GM21576 (cell line): ENCODE measurements at regions not wholly inside any gene's neighbourhood (a gene's known extent, or its start where the extent isn't known, plus 50 kb on each side); places are given as distances from the start of the nearest gene placed in this dataset.
"Not testable (repeated sequence)": the region's sequence is repeated elsewhere in the genome, so short reads cannot be mapped to it uniquely, and the experiment has no call there.

ENCODE experiments used
- ATAC-seq: cut with Tn5 transposase; IDR thresholded peaks from one replicate; pipeline ENCODE4 v1.9.1; 2021; ENCODE audit warnings: mild to moderate bottlenecking, moderate library complexity; ENCODE audit not compliant: unreplicated experiment

DNA sequence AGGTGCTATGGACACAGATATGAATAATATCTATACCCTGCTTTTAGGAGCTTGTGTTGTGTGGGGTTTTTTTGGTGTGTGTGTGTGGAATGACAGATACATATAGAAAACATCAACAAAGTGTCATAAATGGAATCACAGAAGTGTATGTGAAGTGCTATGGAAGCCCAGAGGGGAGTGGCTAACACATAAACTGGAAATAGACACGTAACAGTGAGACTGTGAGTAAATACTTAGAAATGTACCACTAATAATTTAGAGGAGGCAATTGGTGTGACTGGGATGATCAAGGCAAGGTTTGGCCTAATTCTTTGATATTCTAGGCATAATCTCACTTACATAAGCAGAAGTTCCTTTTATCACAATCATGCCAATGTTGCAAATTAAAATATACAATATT is 169.3 kb upstream of the TENM4 start:
- ATAC-seq = no peak

DNA sequence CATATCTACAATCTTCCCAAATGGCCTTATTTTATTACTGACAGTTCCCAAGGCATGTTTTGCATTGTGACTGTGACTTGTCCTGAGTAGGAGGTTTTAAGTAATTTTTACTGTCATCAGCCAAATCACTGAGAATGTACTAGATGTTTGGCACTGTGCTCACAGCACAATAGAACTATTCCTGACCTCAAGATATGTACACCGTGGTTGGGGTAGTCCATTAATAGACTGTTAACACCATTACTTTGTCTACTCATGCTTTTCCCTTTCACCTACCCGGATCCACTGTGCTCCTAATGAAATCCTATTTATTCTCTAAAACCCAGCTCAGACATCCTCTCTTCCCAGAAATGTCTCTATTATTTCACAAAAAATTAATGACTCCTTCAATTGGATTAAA is 168.7 kb upstream of the TENM4 start:
- no peak for ATAC-seq

- not testable (repeated sequence) for ATAC-seq
Measured at GRCh38 chr11:79606461-79606860, 165.6 kb upstream of the TENM4 start.

DNA sequence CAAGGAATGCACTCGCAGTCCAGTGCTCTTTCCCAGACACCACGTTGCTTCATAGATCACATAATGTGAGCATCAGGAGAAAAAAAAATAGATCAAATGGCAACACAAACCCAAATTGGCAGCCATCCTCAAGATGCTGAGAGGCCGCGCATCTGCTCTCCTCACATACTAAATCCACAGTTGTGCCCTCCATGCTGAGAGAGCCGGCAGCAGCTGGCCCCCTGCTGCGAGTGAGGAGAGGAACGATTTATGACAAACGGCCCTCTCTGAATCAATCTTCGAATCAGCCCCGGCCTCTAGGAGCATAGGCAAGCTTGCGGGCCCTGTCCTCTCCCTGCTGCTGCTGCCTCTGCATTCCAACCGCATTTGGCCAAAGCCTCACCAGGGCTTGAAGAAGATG is 159.9 kb upstream of the TENM4 start:
- ATAC-seq = no peak

DNA sequence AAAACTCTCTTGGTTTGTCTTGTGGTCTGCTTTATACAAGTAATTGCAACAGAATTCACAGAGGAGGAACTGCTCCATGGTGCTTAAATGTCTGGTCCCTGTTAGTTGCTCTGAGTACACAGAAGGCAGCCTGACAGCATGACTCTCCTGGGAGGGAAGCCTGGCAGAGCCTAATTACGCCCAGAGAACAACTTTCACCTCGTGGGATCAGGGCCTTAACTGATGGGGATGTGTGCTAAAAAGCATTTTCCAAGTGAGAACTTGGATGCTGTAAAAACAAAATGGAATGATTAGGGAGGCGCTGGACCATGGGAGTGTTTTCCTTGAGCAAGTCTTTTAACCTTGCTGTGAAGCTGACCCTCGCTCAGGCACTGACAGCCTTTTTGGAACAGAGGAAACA is 154.0 kb upstream of the TENM4 start:
- no peak for ATAC-seq

- ATAC-seq = no peak
Measured at GRCh38 chr11:79592824-79593223, 152.0 kb upstream of the TENM4 start.

DNA sequence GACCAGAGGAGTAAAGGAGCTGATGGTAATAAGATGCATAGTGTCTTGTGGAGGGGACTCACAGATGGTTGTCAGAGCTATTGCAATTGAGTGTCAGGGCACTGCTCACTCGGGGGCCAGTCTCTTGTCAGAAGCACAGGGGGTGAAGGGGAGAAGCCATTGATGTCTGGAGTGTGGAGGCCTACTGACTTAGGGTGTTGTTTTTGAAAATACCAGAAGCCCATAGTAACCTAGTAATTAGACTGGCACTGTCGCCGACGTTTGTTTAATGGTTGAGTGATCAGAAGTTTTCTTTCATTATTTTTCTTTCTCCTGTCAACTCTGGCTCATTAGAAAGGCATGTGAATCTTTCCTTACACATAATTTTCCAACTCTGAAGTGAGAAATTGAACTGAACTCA is 151.6 kb upstream of the TENM4 start:
- no peak for ATAC-seq

DNA sequence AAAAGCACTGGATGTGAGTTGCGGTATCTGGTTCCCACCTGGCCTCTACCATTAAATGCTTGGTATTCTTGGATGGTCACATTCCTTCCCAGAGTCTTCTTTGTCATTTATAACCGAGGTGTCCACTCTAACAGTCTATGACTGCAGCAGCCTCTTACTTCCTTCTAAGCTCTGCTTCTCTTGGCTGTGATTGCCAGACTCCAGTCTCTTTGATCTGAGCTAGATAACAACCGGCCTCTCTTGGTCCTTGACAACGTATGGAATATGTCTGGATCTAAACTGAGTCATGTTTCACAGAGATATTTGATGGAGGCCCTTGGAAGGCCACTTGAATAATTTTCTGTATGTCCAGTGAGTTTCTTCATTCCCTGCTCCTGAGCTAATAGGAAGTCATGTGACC is 141.6 kb upstream of the TENM4 start:
- ATAC-seq = no peak

DNA sequence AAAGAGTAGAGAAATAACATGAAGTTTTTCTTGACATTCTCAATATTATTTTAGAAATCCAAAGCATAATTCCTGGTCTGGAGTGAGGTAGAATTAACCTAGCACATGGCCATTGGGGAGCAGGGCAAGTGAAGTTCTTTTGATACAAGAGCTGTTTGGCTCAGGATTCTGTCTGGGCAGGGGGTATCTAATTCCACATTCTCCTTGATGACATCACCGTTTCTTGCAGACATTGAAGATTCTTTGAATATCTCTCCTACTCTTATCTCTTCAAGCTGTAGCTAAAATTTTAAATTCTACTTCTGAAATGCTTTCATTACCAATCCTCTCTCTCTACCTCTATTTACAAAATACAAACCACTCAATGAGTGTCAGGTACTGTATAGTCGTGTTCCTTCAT is 138.2 kb upstream of the TENM4 start:
- no peak for ATAC-seq

- no peak for ATAC-seq
Measured at GRCh38 chr11:79578116-79578515, 137.3 kb upstream of the TENM4 start.

DNA sequence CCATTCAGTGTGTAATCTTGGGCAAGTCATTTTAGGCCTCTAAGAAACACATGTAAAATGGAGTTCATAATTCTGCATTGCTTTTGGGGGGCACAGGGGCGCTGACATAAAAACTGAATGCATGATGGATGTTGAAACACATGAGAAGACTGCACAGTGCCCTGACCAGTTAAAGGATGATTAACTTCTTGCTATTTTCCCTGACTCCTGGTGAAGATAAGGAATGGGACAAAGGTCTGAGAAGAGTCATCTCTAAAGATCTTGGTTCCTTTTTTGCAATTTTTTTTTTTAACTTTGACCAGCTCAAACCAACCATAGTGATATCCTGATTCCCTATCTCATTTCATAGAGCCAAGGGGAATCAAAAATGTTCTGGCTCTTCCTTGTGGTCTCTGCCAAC is 134.9 kb upstream of the TENM4 start:
- no peak for ATAC-seq

GRCh38 chr11:79570104-79570503 is 129.3 kb upstream of the TENM4 start:
- no peak for ATAC-seq

DNA sequence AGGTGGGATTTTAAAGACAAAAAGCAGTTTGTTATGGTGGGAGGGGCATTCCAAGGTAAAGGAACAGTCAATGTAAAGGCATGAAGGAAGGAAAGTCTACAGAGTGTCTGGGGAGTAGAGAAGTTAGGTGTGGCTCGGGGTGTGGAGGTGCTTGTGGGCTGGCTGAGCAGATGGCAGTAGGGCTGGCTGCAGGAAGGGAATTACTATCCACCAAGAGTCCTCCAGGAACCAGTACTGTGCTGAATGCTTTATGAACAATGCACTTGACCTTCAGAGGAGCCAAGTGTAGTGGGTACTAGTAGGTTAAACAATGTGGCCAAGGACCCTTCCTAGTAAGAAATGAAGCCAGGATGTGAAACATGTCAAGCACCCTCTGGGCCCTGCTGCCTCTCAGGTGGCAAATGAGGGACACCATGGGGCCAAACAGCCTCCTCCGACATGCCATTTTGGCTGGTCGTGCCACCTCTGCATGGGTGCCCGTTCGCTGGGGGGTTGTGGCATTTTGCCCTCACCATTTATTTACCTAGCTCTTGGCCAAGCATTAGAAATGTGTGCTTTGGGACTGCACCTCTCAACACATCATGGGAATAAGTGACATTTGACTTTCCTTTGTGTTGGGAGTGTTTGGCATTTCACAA is 123.6 kb upstream of the TENM4 start:
- ATAC-seq = no peak

DNA sequence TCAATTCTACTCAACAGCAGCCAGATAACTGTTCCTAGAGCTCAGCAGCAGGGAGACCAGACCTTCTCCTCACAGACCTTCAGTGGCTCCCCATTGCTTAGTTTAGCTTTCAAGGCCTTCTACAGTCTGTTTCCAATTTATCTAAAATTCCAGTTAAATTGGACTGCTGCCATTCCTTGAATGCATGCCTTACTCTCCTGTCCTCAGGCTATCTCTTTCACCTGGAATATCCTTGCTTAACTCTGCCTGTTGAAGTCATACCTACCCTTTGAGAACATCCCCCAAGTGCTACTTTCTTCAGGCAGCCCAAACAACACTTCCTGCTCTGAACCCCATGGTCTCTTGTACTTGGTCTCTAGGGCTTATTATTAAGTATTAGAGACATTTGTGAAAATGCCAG is 120.7 kb upstream of the TENM4 start:
- ATAC-seq = no peak

- ATAC-seq = no peak
Measured at GRCh38 chr11:79550809-79551208, 110.0 kb upstream of the TENM4 start.

DNA sequence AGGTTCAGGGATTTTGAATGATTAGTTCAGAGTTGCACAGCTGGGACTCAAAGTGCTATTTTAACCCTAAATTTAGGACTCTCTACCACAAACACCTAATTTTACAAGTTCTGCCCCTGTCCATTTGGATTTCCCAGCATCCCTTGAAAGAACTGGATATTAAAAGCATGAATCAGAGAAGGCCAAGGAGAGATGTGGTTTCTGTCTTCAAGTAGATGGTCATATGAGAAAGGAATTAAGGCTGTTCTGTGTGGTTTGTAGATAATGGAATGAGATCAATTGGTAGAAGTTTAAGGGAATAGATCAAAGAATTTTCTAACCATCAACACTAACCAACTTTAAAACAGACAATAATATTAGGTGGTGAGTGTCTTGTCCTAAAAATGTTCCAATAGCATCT is 106.4 kb upstream of the TENM4 start:
- ATAC-seq = no peak

GRCh38 chr11:79546351-79546750 is 105.5 kb upstream of the TENM4 start:
- no peak for ATAC-seq

DNA sequence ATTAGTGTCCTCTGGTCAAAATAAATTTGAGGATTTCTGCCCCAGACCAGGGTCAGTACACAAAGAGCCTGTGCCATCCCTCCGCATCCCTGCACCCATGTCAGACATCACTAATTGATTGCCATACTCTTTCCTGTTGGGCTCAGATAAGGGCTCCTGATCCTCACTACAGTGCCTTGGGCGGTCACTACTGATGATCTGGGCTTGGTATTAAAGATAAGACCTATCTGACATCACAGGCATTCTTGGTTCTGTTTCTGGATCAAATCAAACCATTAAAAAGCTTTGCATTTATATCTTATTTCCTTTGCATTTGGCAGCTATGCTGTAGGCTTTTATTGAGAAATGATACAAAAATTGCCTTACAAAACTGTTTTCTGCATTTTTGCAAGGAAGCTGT is 103.5 kb upstream of the TENM4 start:
- no peak for ATAC-seq

DNA sequence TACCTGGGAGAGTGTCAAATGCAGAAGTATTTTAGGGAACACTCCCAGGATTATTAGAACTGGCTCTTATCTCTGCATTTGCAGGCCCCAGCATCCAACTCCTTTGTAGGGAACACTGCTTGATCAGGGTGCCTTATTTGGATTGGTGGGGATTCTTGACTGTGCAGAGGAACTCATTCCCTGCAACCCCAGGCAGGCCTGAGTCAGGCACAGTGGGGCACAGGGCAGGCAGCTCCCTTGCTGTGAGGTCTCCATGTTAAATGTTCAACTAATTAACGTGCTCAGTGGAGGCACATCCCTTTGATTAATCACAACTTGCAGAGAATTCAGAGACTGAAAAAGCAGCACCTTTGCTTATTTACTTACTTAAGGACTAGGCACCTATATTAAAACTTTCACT is 102.3 kb upstream of the TENM4 start:
- ATAC-seq = no peak

DNA sequence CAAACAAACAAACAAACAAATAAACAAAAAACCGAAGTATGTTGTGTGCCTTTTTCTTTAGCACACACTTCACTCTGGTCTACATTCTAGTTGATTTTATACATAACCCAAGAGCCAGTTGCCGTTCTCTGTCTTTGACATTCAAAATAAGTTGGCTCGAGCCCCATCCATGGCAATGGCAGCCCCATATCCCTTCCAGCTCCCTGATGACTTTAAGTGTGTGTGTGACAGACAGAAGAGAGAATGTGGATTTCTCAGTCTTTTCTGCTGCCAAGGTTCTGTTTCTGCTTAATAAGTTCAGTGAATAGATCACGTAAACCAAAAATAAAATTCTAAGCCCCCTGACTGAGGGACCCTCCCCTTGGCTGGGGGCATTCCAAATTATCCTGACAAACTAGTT is 100.6 kb upstream of the TENM4 start:
- ATAC-seq = no peak

DNA sequence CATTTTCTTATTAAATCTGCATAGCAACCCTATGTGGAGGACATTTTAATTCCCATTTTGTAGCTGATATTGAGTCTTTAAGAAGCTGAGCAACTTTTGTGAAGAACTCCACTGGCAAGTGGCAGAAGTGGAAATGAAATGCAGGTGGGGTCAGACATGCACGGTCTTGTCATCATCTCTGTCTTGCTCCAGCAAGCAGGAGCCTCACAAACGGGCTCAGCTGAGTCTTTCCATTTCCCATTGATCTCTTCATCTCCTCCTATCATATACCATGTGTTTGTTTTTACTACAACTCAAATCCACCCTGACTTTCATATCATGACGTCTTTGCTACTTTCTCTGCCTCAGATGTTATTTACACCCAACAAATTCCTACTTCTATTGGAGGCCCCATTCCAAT is 97.9 kb upstream of the TENM4 start:
- no peak for ATAC-seq

GRCh38 chr11:79536155-79536917 is 95.5 kb upstream of the TENM4 start:
- ATAC-seq = no peak

DNA sequence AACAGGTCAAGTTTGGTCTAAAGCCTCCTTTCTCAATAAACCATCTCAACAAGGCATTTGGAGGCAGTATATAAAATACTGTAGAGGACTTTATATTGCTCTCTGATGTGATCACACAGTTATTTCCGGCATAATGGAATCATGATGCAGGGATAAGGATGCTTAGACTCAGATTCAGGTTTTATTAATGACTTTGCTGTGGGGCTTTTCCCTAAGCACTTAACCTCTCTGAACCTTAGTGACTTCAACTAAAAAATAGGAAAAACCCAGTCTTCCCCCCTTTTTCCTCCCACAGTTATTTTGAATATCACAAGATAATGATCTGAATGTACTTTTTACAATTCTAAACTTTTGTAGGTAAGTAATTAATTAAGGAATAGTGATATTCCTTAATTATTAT is 94.8 kb upstream of the TENM4 start:
- no peak for ATAC-seq
